Parathyroid adenoma (tissue), 2 donors: ENCODE measurements at regions not wholly inside any gene's neighbourhood (a gene's known extent, or its start where the extent isn't known, plus 50 kb on each side); places are given as distances from the start of the nearest gene placed in this dataset.

ENCODE experiments used
- H2AFZ ChIP-seq: fragments of 300-600 bp; sonication (generic); one replicate; pipeline ENCODE4 v1.7.0; 2017; ENCODE audit warnings: antibody characterized with exemption, mild to moderate bottlenecking
- H3K27ac ChIP-seq: fragments of 300-600 bp; sonication (generic); one replicate; pipeline ENCODE4 v1.7.0; 2017
- H3K27me3 ChIP-seq: fragments of 300-600 bp; sonication (generic); one replicate; pipeline ENCODE4 v1.7.0; 2017; ENCODE audit warnings: low read length; ENCODE audit not compliant: control insufficient read depth, insufficient read depth
- H3K36me3 ChIP-seq: fragments of 300-600 bp; sonication (generic); one replicate; pipeline ENCODE4 v1.7.0; 2017; ENCODE audit warnings: low read length; ENCODE audit not compliant: control insufficient read depth, insufficient read depth
- H3K4me1 ChIP-seq: fragments of 300-600 bp; sonication (generic); one replicate; pipeline ENCODE4 v1.7.0; 2017; ENCODE audit warnings: control low read depth
- H3K4me2 ChIP-seq: fragments of 300-600 bp; sonication (generic); one replicate; pipeline ENCODE4 v1.7.0; 2017; ENCODE audit warnings: low read length
- H3K4me3 ChIP-seq: fragments of 300-600 bp; sonication (generic); one replicate; pipeline ENCODE4 v1.7.0; 2017; ENCODE audit warnings: low read depth, low read length
- H3K79me2 ChIP-seq: fragments of 300-600 bp; sonication (generic); one replicate; pipeline ENCODE4 v1.7.0; 2017; ENCODE audit warnings: control low read depth
- H3K9ac ChIP-seq: fragments of 300-600 bp; sonication (generic); one replicate; pipeline ENCODE4 v1.7.0; 2017; ENCODE audit warnings: mild to moderate bottlenecking
- H3K9me3 ChIP-seq: fragments of 300-600 bp; sonication (generic); one replicate; pipeline ENCODE4 v1.7.0; 2017; ENCODE audit warnings: low read length; ENCODE audit not compliant: control insufficient read depth
- TF ChIP-seq, protein P1 (sequence below): fragments of 300-600 bp; sonication (generic); IDR thresholded peaks from one replicate; pipeline ENCODE4 v1.7.0; 2017; ENCODE audit warnings: antibody characterized with exemption, mild to moderate bottlenecking
- donor health status: primary hyperparathyroidism.

DNA sequence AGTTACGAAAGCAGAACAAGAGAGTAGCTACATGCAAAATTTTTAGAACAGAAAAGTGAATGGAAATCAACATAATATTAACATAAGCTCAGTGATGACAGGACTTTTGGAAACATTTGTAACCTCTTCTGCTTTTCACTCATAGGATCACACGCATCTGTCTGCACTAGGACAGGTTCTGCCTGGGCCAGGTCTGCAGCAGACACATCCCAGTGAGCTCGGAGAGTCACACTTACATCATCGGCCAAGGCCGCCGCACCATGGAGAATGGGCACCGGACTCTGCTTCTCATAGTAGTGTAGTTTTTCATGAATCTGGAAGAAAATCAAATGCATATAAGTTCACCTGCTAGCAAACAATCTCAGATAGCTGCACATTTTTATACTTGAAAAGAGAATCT, 150.9 kb upstream of the ODAD2 start:
- Histone ChIP-seq H3K79me2 (no peaks in the 10 kb centered on the region), H3K9ac (no peak overlapping the region), H3K27me3 (no peaks in the 10 kb centered on the region), H2AFZ (no peak overlapping the region), H3K36me3 (no peaks in the 10 kb centered on the region), H3K9me3 (no peaks in the 10 kb centered on the region), H3K4me1 (no peaks in the 10 kb centered on the region), H3K4me3 (no peak overlapping the region), H3K27ac (no peak overlapping the region), H3K4me2 (no peak overlapping the region)
- TF ChIP-seq, protein P1, sequence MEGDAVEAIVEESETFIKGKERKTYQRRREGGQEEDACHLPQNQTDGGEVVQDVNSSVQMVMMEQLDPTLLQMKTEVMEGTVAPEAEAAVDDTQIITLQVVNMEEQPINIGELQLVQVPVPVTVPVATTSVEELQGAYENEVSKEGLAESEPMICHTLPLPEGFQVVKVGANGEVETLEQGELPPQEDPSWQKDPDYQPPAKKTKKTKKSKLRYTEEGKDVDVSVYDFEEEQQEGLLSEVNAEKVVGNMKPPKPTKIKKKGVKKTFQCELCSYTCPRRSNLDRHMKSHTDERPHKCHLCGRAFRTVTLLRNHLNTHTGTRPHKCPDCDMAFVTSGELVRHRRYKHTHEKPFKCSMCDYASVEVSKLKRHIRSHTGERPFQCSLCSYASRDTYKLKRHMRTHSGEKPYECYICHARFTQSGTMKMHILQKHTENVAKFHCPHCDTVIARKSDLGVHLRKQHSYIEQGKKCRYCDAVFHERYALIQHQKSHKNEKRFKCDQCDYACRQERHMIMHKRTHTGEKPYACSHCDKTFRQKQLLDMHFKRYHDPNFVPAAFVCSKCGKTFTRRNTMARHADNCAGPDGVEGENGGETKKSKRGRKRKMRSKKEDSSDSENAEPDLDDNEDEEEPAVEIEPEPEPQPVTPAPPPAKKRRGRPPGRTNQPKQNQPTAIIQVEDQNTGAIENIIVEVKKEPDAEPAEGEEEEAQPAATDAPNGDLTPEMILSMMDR, result no peak

DNA sequence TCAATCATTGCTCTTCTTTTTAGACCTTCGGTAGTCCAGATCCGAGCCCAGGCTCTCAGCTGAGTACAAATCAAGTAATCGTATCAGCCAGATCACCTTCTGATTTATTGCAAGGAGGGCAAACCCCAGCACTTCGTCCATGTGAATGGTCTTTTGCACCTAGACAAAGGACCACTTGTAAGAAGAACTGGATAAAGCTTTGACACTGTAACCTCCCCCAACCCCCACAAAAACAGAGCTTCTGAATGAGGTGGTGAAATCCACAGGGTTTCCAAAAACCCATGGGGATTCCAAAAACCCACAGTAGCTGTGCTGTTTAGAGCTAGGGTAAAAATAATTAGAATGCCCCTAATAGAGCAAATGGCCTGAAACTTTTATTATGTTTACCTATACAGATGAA, 148.8 kb upstream of the ODAD2 start:
- Histone ChIP-seq H3K4me3 (no peak overlapping the region), H3K79me2 (no peaks in the 10 kb centered on the region), H3K9me3 (no peaks in the 10 kb centered on the region), H3K27ac (no peak overlapping the region), H3K27me3 (no peaks in the 10 kb centered on the region), H3K9ac (no peak overlapping the region), H2AFZ (no peak overlapping the region), H3K4me1 (no peaks in the 10 kb centered on the region), H3K36me3 (no peaks in the 10 kb centered on the region), H3K4me2 (no peak overlapping the region)
- TF ChIP-seq, protein P1, result no peak

DNA sequence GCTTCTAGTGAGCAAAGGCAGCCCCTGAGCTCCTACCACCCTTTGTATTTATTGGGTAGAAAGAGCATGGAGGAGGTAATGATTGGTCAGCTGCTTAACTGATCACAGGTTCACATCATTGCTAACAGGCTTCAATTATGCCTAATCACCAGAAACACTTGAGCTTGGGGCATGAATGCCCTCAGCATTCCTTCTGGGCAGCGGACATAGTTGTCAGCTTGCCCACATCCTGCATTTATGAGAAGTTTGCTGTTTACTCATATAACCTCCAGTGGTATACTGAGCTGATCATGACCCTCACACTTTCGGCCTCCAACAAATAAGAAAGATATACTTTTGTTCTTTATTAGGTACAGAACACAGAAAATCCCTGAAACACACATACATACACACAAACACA, 140.3 kb upstream of the ODAD2 start:
- Histone ChIP-seq H3K4me1 (no peaks in the 10 kb centered on the region), H3K36me3 (no peaks in the 10 kb centered on the region), H3K4me2 (no peak overlapping the region), H3K27me3 (no peaks in the 10 kb centered on the region), H2AFZ (no peak overlapping the region), H3K4me3 (no peak overlapping the region), H3K79me2 (no peaks in the 10 kb centered on the region), H3K9ac (no peak overlapping the region), H3K9me3 (no peaks in the 10 kb centered on the region), H3K27ac (no peak overlapping the region)
- TF ChIP-seq, protein P1, result no peak

DNA sequence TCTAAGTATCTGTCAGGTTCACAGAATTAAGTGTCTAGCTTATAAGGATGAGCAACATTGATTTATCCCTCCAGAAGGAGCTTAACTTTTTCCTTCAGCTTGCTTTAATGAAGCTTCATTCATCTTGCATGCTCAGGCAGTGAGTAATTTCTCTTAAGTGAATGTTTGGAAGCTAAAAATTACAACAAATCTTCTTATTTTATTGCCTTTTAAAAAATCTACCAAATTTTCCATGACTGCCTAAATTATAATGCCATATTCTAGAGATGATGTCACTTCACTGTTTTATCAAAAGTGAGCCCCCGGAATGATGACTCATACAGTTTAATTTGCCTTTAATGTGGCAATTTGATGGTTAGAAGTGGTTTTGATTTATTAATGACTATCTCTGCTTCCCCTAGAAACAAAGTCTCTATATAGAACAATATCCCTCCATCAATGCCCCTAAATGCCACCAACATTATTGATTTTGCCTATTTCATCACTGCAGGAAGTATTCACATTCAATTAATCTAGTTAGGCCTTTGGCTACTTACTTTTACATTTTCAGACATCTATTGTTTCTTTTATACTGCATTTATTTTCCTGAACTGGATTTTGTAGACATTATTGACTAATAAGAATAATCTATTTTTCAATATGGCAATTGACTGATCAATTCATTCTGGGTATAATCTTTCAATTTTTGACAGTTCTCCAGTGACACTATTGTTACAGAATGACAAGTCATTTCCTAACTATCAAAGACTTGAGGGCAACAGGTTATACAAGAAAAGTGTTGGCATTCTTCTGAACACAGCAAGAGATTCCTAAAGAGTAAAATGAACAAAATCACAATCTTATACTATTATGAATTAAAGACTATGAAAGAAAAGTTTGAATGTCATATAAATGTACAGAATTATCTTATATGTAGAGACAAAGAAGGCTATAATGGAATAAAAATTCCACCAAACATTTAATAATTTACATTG, 139.3 kb upstream of the ODAD2 start:
- TF ChIP-seq, protein P1, result no peak
- Histone ChIP-seq H3K9me3 (no peaks in the 10 kb centered on the region), H3K4me1 (no peaks in the 10 kb centered on the region), H3K27ac (no peak overlapping the region), H3K4me3 (no peak overlapping the region), H3K9ac (no peak overlapping the region), H3K79me2 (no peaks in the 10 kb centered on the region), H3K4me2 (no peak overlapping the region), H3K27me3 (no peaks in the 10 kb centered on the region), H2AFZ (no peak overlapping the region), H3K36me3 (no peaks in the 10 kb centered on the region)

DNA sequence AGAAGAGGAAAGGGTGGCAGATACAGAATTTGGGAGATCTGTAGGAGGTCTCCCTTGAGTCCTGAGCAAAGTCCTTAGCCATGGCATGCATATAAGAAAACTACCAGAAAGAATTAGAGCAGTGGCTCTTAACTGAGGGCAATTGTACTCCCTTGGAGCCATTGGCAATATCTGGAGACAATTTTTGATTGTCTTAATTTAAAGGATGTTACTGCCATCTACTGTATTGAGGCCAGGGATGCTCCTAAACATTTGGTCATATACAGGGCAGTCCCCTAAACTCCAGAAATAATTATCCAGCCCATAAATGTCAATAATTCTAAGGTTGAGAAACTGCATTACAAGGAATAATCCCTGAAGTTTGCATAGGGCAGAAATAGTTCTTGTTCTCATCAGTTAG, 136.4 kb upstream of the ODAD2 start:
- Histone ChIP-seq H3K79me2 (no peaks in the 10 kb centered on the region), H3K27me3 (no peaks in the 10 kb centered on the region), H3K9me3 (no peaks in the 10 kb centered on the region), H3K4me2 (no peak overlapping the region), H3K27ac (no peak overlapping the region), H3K36me3 (no peaks in the 10 kb centered on the region), H2AFZ (no peak overlapping the region), H3K4me1 (no peaks in the 10 kb centered on the region), H3K4me3 (no peak overlapping the region), H3K9ac (no peak overlapping the region)
- TF ChIP-seq, protein P1, result no peak
